ENCODE measurements at regions not wholly inside any gene's neighbourhood (a gene's known extent, or its start where the extent isn't known, plus 50 kb on each side); places are given as distances from the start of the nearest gene placed in this dataset.

- DNase-seq (ENCODE audit: extremely low spot score, insufficient read length, low read depth): no peak
- FAIRE-seq: no peak
Measured at GRCh38 chr2:152910970-152911369, 192.6 kb downstream of the ARL6IP6 start.

GRCh38 chr2:152907046-152907445 is 188.6 kb downstream of the ARL6IP6 start:
- FAIRE-seq: no peak
- no peak for DNase-seq (ENCODE audit: extremely low spot score, insufficient read length, low read depth)

GRCh38 chr2:152894051-152894450 is 175.6 kb downstream of the ARL6IP6 start:
- DNase-seq (ENCODE audit: extremely low spot score, insufficient read length, low read depth) (no peak), FAIRE-seq (no peak)

- DNase-seq (ENCODE audit: extremely low spot score, insufficient read length, low read depth): no peak
- no peak for FAIRE-seq
Measured at GRCh38 chr2:152890736-152891135, 172.3 kb downstream of the ARL6IP6 start.

GRCh38 chr2:152883951-152884487 is 165.6 kb downstream of the ARL6IP6 start:
- FAIRE-seq (no peak), DNase-seq (ENCODE audit: extremely low spot score, insufficient read length, low read depth) (no peak)

- DNase-seq (ENCODE audit: extremely low spot score, insufficient read length, low read depth): no peak
- FAIRE-seq: no peak
Measured at GRCh38 chr2:152881527-152881926, 163.1 kb downstream of the ARL6IP6 start.

GRCh38 chr2:152879275-152879674 is 160.9 kb downstream of the ARL6IP6 start:
- FAIRE-seq (no peak), DNase-seq (ENCODE audit: extremely low spot score, insufficient read length, low read depth) (no peak)

GRCh38 chr2:152875701-152876695 is 157.6 kb downstream of the ARL6IP6 start:
- FAIRE-seq: no peak

GRCh38 chr2:152874955-152875354 is 156.5 kb downstream of the ARL6IP6 start:
- DNase-seq (ENCODE audit: extremely low spot score, insufficient read length, low read depth) (no peak), FAIRE-seq (no peak)

More at GRCh38 chr2:152875701-152876695, 157.6 kb downstream of the ARL6IP6 start:
- no peak for DNase-seq (ENCODE audit: extremely low spot score, insufficient read length, low read depth)

- DNase-seq (ENCODE audit: extremely low spot score, insufficient read length, low read depth) (no peak), FAIRE-seq (no peak)
Measured at GRCh38 chr2:152870239-152870638, 151.8 kb downstream of the ARL6IP6 start.

- DNase-seq (ENCODE audit: extremely low spot score, insufficient read length, low read depth): no peak
- FAIRE-seq: no peak
Measured at GRCh38 chr2:152867397-152867796, 149.0 kb downstream of the ARL6IP6 start.

- DNase-seq (ENCODE audit: extremely low spot score, insufficient read length, low read depth) (no peak), FAIRE-seq (no peak)
Measured at GRCh38 chr2:152864601-152865149, 146.3 kb downstream of the ARL6IP6 start.

- DNase-seq (ENCODE audit: extremely low spot score, insufficient read length, low read depth) (no peak), FAIRE-seq (no peak)
Measured at GRCh38 chr2:152863826-152864225, 145.4 kb downstream of the ARL6IP6 start.

- FAIRE-seq: peak; percentile 54
- peak; percentile 20 for DNase-seq (ENCODE audit: extremely low spot score, insufficient read length, low read depth)
Measured at GRCh38 chr2:152861349-152861942, 143.0 kb downstream of the ARL6IP6 start.

- no peak for FAIRE-seq
- no peak for DNase-seq (ENCODE audit: extremely low spot score, insufficient read length, low read depth)
Measured at GRCh38 chr2:152858594-152859265, 140.3 kb downstream of the ARL6IP6 start.

GRCh38 chr2:152846697-152847470 is 128.5 kb downstream of the ARL6IP6 start:
- DNase-seq (ENCODE audit: extremely low spot score, insufficient read length, low read depth) (no peak), FAIRE-seq (no peak)

GRCh38 chr2:152835674-152836073 is 117.3 kb downstream of the ARL6IP6 start:
- FAIRE-seq: no peak
- DNase-seq (ENCODE audit: extremely low spot score, insufficient read length, low read depth): no peak

GRCh38 chr2:152827944-152828343 is 109.5 kb downstream of the ARL6IP6 start:
- FAIRE-seq: no peak

GRCh38 chr2:152826581-152827279 is 108.3 kb downstream of the ARL6IP6 start:
- no peak for DNase-seq (ENCODE audit: extremely low spot score, insufficient read length, low read depth)
- no peak for FAIRE-seq

More at GRCh38 chr2:152827944-152828343, 109.5 kb downstream of the ARL6IP6 start:
- DNase-seq (ENCODE audit: extremely low spot score, insufficient read length, low read depth): no peak
